Glutamatergic neuron (in vitro differentiated cells): ENCODE measurements at regions not wholly inside any gene's neighbourhood (a gene's known extent, or its start where the extent isn't known, plus 50 kb on each side); places are given as distances from the start of the nearest gene placed in this dataset.

Experiments
- DNase-seq: peaks from one replicate; pipeline ENCODE4 v3.0.0; 2022
- H3K27ac Mint-ChIP-seq: one replicate; pipeline ENCODE4 v1.8.0; 2020; ENCODE audit warnings: mild to moderate bottlenecking, mixed read lengths, inconsistent platforms; ENCODE audit not compliant: unreplicated experiment
- H3K27me3 Mint-ChIP-seq: one replicate; pipeline ENCODE4 v1.8.0; 2020; ENCODE audit warnings: mild to moderate bottlenecking, moderate library complexity, mixed read lengths, inconsistent platforms; ENCODE audit not compliant: unreplicated experiment
- H3K36me3 Mint-ChIP-seq: one replicate; pipeline ENCODE4 v1.8.0; 2020; ENCODE audit warnings: mild to moderate bottlenecking, mixed read lengths, inconsistent platforms; ENCODE audit not compliant: unreplicated experiment
- H3K4me1 Mint-ChIP-seq: one replicate; pipeline ENCODE4 v1.8.0; 2020; ENCODE audit warnings: mild to moderate bottlenecking, low read depth, mixed read lengths, inconsistent platforms; ENCODE audit not compliant: unreplicated experiment
- H3K4me3 Mint-ChIP-seq: one replicate; pipeline ENCODE4 v1.8.0; 2020; ENCODE audit warnings: mild to moderate bottlenecking, mixed read lengths, inconsistent platforms; ENCODE audit not compliant: unreplicated experiment
- H3K9me3 Mint-ChIP-seq: one replicate; pipeline ENCODE4 v1.8.0; 2020; ENCODE audit warnings: mild to moderate bottlenecking, moderate library complexity, mixed read lengths, inconsistent platforms; ENCODE audit not compliant: unreplicated experiment
- CTCF ChIP-seq: fragments of 200-600 bp; sonication (generic); IDR thresholded peaks from one replicate; pipeline ENCODE4 v1.5.0; 2021; ENCODE audit not compliant: partially characterized antibody, unreplicated experiment

- Mint-ChIP-seq H3K36me3 (peaks cover 21% of the 10 kb centered on the region), H3K4me1 (no peaks in the 10 kb centered on the region), H3K9me3 (peaks cover 8% of the 10 kb centered on the region), H3K27ac (no peak overlapping the region), H3K27me3 (peaks cover 1% of the 10 kb centered on the region), H3K4me3 (no peak overlapping the region)
- TF ChIP-seq CTCF = no peak
- no peak for DNase-seq
Observed at GRCh38 chr10:75335191-75335590, 66.4 kb downstream of the ZNF503 start.

- peaks cover 21% of the 10 kb centered on the region for H3K36me3 Mint-ChIP-seq
- H3K4me3 Mint-ChIP-seq = no peak overlapping the region
Observed at GRCh38 chr10:75334720-75335119, 66.8 kb downstream of the ZNF503 start.

GRCh38 chr10:75332081-75332480 is 69.5 kb downstream of the ZNF503 start:
- H3K36me3 Mint-ChIP-seq = peaks cover 21% of the 10 kb centered on the region
- no peak overlapping the region for H3K4me3 Mint-ChIP-seq
- H3K27ac Mint-ChIP-seq = no peak overlapping the region
- H3K4me1 Mint-ChIP-seq = no peaks in the 10 kb centered on the region
- no peak for TF ChIP-seq CTCF
- no peak for DNase-seq
- no peaks in the 10 kb centered on the region for H3K27me3 Mint-ChIP-seq
- H3K9me3 Mint-ChIP-seq = peaks cover 8% of the 10 kb centered on the region

More at GRCh38 chr10:75334720-75335119, 66.8 kb downstream of the ZNF503 start:
- Mint-ChIP-seq H3K27me3 (peaks cover 1% of the 10 kb centered on the region), H3K27ac (no peak overlapping the region), H3K4me1 (no peaks in the 10 kb centered on the region), H3K9me3 (peaks cover 8% of the 10 kb centered on the region)
- no peak for TF ChIP-seq CTCF
- no peak for DNase-seq

- Mint-ChIP-seq H3K9me3 (peaks cover 8% of the 10 kb centered on the region), H3K27me3 (no peaks in the 10 kb centered on the region), H3K4me1 (no peaks in the 10 kb centered on the region), H3K4me3 (no peak overlapping the region), H3K36me3 (peaks cover 21% of the 10 kb centered on the region), H3K27ac (no peak overlapping the region)
- no peak for DNase-seq
- no peak for TF ChIP-seq CTCF
Observed at GRCh38 chr10:75331081-75331480, 70.5 kb downstream of the ZNF503 start.

DNA sequence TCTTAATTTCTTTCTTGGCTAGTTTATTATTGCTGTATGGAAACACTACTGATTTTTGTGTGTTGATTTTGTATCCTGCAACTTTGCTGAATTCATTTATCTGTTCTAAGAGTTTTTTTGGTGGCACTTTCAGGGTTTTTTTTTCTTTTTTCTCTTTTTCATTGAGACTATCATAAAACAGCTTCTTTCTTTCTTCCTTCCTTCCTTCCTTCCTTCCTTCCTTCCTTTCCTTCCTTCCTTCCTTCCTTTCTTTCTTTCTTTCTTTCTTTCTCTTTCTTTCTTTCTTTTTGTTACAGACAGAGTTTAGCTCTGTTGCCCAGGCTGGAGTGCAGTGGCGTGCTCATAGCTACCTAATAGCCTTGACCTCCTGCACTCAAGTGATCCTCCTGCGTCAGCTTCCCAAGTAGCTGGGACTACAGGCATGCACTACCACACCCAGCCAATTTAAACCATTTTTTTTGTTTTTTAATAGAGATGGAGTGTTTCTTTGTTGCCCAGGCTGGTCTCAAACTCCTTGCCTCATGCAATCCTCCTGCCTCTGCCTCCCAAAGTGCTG is 72.3 kb downstream of the ZNF503 start:
- no peak for TF ChIP-seq CTCF
- H3K27ac Mint-ChIP-seq = no peak overlapping the region
- H3K4me3 Mint-ChIP-seq = no peak overlapping the region
- H3K27me3 Mint-ChIP-seq = no peaks in the 10 kb centered on the region
- H3K9me3 Mint-ChIP-seq = peaks cover 6% of the 10 kb centered on the region
- H3K36me3 Mint-ChIP-seq = peaks cover 7% of the 10 kb centered on the region
- no peak for DNase-seq
- H3K4me1 Mint-ChIP-seq = no peaks in the 10 kb centered on the region
